ENCODE measurements at regions not wholly inside any gene's neighbourhood (a gene's known extent, or its start where the extent isn't known, plus 50 kb on each side); places are given as distances from the start of the nearest gene placed in this dataset.

DNA sequence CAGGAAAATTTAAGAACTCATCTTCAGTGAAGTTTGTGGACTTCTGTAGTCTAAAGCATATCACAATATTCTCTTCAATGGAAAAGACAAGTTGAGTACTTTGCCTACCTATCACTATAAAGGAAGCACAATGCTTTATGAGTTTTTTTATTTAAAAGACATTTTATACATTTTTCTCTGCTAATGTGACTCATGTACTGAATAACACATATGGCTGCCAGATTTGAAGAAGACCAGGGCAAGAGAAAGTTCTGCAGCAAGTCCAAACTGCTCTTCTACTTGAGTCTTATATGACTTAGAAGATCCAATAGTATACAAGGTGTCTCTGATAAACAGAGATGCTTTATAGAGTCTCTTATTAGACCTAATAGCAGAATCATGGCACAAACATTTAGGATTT, 978.4 kb downstream of the TLE4 start:
- no peak for DNase-seq (ENCODE audit: low read depth)

DNA sequence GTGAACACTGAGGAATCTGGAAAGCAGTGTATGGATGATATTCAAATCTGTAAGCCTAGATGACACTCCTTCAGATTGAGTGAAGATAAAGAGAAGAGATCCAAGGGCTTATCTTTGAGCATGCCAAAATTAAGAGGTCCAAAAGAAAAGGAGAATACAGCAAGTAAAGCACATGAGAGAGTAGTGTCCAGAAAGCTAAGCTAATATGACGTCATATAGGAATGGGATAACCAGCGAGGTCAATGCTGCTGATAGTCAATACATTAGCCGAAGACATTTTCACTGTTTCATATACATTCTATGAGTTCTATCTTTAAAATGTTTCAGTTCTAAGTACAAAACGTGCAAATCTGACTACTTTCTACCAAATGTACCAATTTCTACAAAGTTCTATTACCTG, 975.8 kb downstream of the TLE4 start:
- no peak for DNase-seq (ENCODE audit: low read depth)

DNA sequence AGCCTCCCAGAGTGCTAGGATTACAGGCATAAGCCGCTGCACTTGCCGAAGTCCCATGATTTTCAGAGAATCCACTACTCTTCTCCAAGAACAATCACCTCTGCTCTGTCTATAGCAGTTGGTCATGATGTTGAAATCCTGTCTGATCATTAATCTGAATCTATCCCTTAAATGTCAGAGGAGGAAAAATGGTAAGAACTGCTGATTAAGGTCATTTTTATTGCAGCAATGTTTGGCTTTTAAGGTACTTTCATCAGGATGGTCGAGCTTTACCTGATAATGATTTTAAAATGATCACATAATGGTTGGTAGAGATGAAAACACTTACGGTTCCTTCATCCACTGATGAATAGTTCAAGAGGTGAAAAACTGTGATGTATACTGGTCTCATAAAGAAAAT, 968.6 kb downstream of the TLE4 start:
- no peak for DNase-seq (ENCODE audit: low read depth)

DNA sequence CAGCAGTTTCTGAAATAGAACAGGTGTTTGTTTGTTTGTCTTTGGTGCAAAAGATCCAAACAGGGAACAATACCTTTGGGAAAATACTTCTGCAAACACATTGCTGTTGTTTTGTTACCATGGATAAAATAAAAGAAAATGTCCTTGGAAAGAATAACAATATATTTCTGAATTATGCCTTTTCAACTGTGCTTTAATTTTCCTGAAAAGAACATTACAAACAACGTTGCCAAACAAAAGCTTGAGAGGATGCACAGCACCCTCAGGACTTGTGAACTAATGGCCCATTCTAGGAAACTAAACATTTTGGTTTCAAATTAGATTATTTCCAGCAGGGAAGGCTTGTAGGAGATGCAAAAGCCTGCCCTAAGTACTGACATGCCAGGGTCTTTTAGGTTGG, 967.2 kb downstream of the TLE4 start:
- DNase-seq (ENCODE audit: low read depth), result no peak

DNA sequence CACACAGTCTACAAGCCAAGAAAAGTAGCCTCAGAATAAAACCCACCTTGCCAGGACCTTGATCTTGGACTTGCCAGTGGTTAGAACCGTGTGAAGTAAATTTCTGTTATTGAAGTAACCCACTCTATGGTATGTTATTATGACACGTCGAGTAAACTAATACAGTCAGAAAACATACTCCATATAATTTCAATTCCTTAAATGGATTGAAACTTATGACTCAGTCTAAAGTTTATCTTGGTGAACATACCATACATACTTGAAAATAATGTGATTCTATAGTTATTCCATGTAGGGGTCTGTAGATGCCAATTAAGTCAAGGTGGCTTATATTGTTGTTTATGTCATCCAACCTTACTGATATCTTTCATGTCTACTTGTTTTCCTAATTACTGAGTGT, 950.7 kb downstream of the TLE4 start:
- no peak for DNase-seq (ENCODE audit: low read depth)

DNA sequence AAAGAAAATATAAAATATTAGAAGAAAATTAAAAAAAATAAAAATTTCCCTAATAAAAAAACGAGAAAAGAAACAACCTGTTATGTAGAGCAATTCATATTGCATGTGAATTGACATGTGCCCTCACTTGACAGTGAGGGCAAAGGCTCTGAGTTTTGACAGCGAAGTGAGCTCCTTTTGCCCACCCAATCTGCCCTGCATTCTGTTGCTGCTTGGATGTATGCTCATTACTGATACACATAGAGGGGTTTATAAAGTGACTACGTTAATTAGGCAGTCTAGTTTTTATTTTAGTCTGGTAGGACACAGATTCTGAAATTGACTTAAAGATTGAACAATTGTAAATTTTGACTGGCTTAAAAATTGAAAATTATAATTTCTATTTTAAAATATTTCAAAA, 949.4 kb downstream of the TLE4 start:
- no peak for DNase-seq (ENCODE audit: low read depth)

DNA sequence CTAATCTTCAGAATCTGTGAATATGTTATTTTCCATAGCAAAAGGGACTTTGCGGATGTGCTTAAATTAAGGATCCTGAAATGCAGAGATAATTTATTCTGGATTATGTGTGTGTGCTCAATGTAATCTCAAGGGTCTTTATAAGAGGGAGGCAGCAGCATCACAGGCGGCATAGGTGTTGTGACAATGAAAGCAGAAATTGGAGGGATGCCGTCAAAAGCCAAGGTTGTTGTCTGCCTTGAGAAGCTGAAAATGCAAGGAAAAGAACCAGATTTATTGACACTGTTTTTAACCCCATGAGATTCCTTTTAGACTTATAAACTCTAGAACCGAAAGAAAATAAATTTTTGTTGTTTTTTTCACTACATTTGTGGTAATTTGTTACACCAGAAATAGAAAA, 948.5 kb downstream of the TLE4 start:
- DNase-seq (ENCODE audit: low read depth), result no peak

DNA sequence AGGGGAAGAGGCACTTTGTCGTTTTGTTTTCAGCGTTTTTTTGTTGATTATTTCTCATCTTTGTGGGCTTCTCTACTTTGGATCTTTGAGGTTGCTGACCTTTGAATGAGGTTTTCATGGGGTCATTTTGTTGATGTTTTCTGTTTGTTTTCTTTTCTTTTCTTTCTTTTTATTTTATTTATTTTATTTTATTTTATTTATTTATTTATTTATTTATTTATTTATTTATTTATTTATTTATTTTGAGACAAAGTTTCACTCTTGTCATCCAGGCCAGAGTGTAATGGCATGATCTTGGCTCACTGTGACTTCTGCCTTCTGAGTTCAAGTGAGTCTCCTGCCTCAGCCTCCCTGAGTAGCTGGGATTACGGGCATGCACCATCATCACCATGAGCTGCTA, 946.7 kb downstream of the TLE4 start:
- DNase-seq (ENCODE audit: low read depth), result no peak

DNA sequence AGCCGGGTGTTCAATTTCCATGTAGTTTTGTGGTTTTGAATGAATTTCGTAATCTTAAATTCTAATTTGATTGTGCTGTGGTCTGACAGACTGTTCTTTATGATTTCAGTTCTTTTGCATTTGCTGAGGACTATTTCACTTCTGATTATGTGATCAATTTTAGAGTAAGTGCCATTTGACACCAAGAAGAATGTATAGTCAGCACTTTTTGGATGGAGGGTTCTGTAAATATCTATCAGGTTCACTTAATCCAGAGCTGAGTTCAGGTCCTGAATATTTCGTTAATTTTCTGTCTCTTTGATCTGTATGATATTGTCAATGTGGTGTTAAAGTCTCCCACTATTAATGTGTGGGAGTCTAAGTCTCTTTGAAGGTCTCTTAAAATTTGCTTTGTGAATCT, 944.9 kb downstream of the TLE4 start:
- DNase-seq (ENCODE audit: low read depth), result no peak

DNA sequence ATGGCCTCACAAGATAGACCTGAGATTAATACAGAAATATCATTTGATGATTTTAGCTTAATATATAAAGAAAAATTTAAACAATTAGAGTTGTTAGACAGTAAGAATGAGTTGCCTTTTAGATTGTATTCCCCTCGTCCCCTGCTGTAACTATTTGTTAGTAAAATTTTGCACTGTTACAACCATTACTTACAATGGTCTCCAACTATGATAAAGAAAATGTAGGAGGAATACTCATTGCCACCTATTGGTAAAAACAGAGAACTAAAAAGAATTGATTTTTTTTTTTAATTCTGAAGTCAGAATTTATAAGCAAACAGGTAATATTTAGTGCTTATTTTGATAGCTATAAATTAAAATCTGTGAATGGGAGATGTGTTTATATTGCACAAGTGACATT, 937.6 kb downstream of the TLE4 start:
- DNase-seq (ENCODE audit: low read depth), result no peak

DNA sequence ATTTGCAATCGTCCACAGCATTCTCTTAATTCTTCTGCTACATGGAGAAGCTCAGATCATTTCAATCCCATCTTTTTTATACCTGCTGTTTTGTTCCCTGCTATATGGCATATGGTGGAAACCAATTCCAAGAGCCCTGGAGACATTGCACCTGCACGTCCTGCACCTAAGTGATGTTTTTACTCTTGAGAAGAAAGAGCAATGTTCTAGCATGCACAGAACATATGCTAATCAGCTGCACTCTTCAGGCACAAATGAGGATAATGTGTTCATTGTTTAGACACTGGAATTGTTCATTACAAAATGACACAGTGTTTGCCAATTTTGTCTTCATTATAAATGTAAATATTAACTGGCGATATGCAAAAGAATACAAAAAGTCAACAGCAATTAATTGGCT, 935.8 kb downstream of the TLE4 start:
- DNase-seq (ENCODE audit: low read depth), result no peak

DNA sequence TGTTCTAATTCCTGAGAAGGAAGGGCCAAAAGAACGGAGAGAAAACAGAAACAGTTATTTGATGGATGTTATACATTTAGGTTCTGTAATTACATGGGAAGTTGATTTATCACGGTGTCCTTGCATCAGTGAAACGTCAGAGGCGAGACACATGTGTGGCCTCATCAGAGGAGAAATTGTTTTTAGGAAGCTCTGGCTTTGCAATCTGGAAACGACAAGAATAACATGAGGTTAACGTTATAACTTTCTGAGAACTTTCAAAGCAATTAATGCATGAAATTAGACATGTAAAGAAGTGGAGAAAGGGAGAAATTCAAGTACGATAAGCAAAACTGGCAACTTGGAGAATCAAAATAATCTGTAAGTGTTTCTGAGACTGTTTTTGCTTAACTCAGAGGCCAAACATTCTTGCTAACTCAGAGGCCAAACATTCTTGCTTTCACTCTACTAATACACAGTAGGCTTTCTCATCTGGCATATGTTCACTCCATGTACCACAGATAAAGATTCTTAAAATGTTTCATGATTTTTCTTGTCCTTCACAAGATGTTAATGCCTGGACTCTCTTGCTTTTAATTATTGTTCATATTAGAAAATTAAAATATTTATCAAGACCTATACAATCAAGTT, 933.0 kb downstream of the TLE4 start:
- no peak for DNase-seq (ENCODE audit: low read depth)

DNA sequence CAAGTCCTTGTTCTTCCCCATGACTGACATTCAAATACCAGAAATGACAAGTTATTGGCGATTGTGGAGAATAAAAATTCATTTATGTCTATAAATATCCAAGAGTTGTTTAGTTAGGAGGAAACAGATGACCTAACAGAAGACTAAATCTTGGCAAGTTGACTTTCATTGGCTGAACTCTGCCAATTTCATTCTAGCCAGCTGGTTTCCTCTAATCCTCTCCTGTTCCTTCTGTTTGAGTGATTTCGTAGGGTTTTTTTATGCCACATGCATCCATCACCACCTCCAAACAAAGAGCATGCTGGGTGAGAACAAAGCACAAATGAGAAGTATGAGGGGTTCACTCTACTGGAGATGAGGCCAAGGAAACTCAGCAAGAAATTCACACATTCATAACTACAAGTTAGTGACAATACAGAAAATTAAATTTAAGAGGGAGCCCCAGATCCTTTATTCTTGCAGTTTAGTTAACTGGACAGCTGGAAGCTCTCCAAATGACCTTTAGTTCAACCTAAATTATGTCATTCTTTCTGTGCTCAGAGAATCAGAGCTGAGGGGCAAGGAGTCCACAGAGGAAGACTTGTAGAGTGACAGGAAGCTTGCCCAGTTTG, 932.0 kb downstream of the TLE4 start:
- DNase-seq (ENCODE audit: low read depth), result peak; percentile 28

DNA sequence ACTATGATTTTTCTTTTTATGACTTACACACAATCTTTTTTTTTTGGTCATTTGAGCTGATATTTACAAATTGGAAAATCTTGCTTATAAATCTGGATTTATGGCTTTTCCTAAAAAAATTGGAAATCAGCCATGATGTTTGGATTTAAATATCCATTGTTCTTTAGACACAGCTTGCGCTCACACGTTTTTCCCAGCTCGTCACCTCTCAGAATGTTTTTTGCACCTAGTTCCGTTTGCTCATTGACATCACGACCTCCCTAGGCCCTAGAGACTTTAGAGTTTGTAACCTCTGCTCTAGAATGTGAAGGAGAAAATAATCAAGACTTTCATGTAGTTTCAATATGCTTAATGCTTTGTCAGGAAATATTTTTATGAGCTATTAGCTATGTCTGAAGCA, 930.5 kb downstream of the TLE4 start:
- no peak for DNase-seq (ENCODE audit: low read depth)

DNA sequence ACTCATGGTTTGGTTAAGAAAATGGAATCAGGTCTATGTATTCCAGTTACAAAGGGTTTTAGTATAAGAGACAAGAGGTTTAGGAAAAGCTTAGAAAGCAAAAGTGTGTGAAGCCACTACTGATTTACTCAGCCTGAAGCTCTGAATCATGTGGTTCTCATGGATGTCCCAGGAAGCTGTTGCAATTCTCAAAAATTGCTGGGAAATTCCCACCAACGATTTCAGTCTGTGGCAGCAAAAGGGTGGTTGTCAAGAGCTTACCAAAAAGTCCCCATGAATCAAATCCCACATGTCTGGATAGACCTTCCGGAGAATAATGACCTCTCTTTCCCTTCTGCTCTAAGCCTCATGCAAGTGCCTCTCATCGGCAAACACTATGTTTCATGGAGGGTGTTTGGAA, 929.9 kb downstream of the TLE4 start:
- peak; percentile 23 for DNase-seq (ENCODE audit: low read depth)

DNA sequence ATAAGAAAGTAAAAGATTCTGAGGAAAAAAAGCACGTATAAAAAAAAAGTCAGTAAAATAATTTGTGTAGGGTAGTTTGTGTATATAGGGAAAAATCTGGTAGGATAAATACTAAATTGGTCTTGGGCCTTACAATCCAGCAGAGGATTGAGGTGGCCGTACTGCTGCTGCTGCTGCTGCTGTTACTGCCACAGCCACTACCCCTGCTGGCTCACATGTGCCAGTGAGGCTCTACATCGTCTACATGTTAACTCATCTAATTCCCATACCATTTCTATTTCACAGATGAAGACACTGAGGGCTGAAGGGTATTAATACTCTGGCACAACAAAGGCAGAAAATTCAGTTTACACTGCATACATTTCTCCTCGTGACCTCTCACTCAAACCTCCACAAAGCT, 928.5 kb downstream of the TLE4 start:
- DNase-seq (ENCODE audit: low read depth), result no peak

DNA sequence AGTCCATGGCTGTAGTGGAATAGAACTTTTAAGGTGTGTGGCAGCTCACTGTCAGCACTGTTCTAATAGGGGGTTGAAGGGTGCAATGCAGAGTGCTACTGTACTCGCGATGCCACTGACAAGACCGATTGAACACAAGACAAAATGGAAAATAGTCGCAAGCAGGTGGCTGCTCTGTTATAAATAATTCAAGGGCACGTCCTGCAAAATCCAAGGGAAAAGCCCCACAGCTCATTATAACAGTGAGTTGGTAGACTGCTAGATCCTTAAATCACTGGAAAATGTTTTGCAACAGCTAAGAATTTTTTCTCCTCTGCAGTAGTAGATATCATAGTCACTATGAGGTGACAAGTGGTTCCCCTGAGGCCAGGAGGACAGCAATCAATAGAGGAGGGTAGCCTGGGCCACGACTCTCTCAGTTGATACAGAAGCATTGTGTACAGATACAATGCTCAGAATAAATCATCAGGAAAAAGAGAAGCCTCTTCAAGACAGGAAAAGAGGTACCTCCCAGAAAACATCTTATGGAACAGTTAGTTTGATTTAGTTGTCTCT, 926.3 kb downstream of the TLE4 start:
- no peak for DNase-seq (ENCODE audit: low read depth)

DNA sequence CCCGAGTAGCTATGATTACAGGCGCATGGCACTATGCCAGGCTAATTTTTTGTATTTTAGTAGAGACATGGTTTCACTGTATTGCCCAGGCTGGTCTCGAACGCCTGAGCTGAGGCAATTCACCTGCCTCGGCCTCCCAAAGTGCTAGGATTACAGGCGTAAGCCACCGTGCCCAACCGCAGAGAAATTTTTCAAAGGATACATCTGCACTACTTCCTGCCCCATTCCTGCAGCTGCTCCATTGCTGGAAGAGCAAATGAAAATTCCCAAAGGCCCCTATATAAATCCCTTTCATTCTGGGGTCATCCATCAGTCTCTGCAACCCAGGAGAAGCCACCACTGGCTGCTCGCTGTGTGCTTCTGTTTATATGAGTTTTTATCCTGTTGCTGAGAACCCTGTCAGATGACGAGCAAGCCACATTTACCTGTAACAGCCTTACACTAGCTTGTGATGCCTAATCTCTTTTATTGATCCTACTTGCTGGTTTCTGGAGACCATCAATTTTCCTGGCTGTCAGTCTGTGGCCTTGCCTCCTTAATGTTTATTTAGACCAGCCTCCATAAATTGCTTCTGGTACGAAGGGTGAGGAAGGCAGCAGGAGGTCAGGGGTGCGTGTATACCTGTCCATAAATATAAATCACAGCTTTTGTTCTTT, 925.3 kb downstream of the TLE4 start:
- DNase-seq (ENCODE audit: low read depth), result no peak

DNA sequence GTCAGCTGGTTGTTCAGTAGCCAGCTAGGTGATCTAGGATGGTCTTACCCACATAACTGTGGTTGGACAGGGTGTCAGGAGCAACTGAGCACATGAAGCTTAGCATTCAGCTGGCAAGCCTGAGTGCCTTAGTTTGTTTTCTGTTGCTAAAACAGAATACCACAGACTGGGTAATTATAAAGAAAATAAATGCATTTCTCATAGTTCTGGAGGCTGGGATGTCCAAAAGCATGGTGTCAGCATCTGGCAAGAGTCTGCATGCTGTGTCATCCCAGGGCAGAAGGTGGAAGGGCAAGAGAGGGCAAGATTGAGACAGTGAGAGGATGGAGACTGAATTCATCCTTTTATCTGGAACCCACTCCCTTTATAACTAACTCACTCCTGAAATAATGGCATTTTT, 921.5 kb downstream of the TLE4 start:
- DNase-seq (ENCODE audit: low read depth), result peak; percentile 4

DNA sequence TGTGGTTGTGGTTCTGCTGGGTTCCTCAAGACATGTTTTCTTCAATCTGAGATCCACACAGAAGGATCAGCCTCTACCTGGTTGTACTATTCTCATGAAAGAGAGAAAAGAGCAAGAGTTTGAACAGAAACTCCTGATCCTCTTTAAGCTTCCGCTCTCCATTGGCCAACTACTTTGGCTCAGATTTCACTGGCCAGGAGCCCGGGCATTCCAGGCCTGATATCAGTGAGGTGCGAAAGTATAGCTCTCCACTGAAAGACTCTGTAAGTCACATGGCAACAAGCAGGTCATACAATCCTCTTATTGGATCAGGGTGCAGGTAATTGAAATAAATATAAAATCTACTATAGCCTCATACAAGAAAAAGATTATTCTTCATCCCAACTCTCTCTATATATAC, 920.5 kb downstream of the TLE4 start:
- peak; percentile 42 for DNase-seq (ENCODE audit: low read depth)

DNA sequence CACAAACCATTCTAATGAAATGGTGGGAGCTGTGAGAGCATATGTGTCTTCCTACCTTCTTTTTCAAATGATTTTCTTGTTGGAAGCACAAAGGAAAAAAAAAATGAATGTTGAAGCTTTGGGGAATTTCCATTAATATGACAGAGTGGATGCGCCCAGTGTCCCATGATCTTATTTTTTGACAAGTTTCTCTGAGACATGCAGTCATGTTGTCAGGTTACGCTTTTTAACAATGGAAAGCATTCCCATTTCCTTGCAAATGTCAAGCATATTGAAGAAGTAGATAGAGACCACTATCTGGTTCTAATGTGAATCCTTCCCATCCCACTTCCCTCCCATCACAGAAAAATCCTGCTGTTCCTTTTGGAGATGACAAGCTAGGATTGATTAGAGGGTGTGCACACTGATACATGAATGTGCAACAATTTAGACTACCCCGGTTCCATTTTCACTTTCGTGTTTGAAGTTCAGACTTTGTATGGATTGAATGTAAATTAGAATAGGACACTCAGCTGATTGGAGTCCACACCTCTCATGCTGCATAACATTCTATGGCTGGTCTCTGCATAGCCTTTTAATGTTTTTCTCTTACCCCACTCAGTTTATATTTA, 919.4 kb downstream of the TLE4 start:
- no peak for DNase-seq (ENCODE audit: low read depth)

DNA sequence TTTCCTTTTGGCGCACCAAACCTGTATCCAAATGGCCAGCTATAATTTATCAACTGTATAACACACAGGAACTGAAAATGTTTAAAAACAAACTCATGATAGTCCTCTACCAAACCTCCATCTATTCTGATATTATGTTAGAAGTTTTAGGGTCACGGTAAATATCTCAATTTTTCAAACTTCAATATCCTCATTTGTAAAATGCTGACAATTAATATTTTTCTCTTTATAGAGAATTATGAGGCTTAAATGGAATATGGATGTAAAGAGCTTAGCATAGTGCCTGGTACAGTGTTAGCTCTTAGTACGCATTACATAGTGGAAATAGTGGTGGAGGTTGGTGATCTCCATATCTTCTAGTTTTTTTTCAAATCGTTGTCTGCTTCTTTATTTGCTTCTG, 917.6 kb downstream of the TLE4 start:
- DNase-seq (ENCODE audit: low read depth), result no peak
